ENCODE measurements at regions not wholly inside any gene's neighbourhood (a gene's known extent, or its start where the extent isn't known, plus 50 kb on each side); places are given as distances from the start of the nearest gene placed in this dataset.
"Not testable (repeated sequence)": the region's sequence is repeated elsewhere in the genome, so short reads cannot be mapped to it uniquely, and the experiment has no call there.

- H3K9me3 ChIP-seq (ENCODE audit: low read length), result peaks cover 49% of the 10 kb centered on the region
- no peak overlapping the region for H3K4me3 ChIP-seq (ENCODE audit: low read length)
- H4K20me1 ChIP-seq (ENCODE audit: insufficient read depth), result no peaks in the 10 kb centered on the region
- TF ChIP-seq MXI1 (conservative IDR thresholded peaks at IDR 0.05; ENCODE audit: poor library complexity, severe bottlenecking), result no peak
- no peak for TF ChIP-seq SMC3 (conservative IDR thresholded peaks at IDR 0.05; ENCODE audit: poor library complexity)
- TF ChIP-seq RAD21 (conservative IDR thresholded peaks at IDR 0.05), result no peak
- no peak overlapping the region for H2AFZ ChIP-seq (ENCODE audit: low read depth, low read length)
- no peaks in the 10 kb centered on the region for H3K36me3 ChIP-seq (ENCODE audit: insufficient read depth, low read length)
- no peaks in the 10 kb centered on the region for H3K79me2 ChIP-seq (replicated peaks; ENCODE audit: insufficient read depth, low read length)
- H3K9ac ChIP-seq (ENCODE audit: low read length), result no peak overlapping the region
- H3K27me3 ChIP-seq (ENCODE audit: insufficient read depth, low read depth, low read length), result no peaks in the 10 kb centered on the region
- no peaks in the 10 kb centered on the region for H3F3A ChIP-seq (ENCODE audit: insufficient read depth, low read length, poor library complexity, severe bottlenecking)
- no peaks in the 10 kb centered on the region for H3K9me2 ChIP-seq (ENCODE audit: insufficient read depth, low read length)
- no peak overlapping the region for H3K27ac ChIP-seq (ENCODE audit: low read length)
- no peak overlapping the region for H3K4me2 ChIP-seq (ENCODE audit: low read length)
These were observed 2587.5 kb upstream of the TPTE start for GRCh38 chr21:7933923-7934322.

- H3K27me3 ChIP-seq (ENCODE audit: insufficient read depth, low read depth, low read length); H3K4me3 ChIP-seq (ENCODE audit: low read length); H3K36me3 ChIP-seq (ENCODE audit: insufficient read depth, low read length); H3K9ac ChIP-seq (ENCODE audit: low read length); H3K9me2 ChIP-seq (ENCODE audit: insufficient read depth, low read length); H3F3A ChIP-seq (ENCODE audit: insufficient read depth, low read length, poor library complexity, severe bottlenecking); H2AFZ ChIP-seq (ENCODE audit: low read depth, low read length); H3K27ac ChIP-seq (ENCODE audit: low read length); H3K79me2 ChIP-seq (replicated peaks; ENCODE audit: insufficient read depth, low read length); H3K4me2 ChIP-seq (ENCODE audit: low read length); H4K20me1 ChIP-seq (ENCODE audit: insufficient read depth): not testable (repeated sequence)
- peaks cover 58% of the 10 kb centered on the region for H3K9me3 ChIP-seq (ENCODE audit: low read length)
These were observed 2584.1 kb upstream of the TPTE start for GRCh38 chr21:7937297-7937696.

DNA sequence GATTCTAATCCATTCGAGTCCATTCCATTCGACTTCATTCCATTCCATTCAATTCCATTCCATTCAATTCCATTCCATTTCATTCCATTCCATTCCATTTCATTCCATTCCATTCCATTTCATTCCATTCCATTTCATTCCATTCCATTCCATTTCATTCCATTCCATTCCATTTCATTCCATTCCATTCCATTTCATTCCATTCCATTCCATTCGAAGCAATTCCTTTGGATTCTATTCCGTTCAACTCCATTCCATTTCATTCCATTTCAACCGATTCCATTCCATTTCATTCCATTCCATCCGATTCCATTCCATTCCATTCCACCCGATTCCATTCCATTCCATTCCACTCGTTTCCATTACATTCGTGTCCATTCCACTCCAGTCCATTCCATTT is 2583.2 kb upstream of the TPTE start:
- not testable (repeated sequence) for H3F3A ChIP-seq (ENCODE audit: insufficient read depth, low read length, poor library complexity, severe bottlenecking); H3K4me2 ChIP-seq (ENCODE audit: low read length); H3K4me3 ChIP-seq (ENCODE audit: low read length); H2AFZ ChIP-seq (ENCODE audit: low read depth, low read length); H3K9me2 ChIP-seq (ENCODE audit: insufficient read depth, low read length); H3K79me2 ChIP-seq (replicated peaks; ENCODE audit: insufficient read depth, low read length); H3K27me3 ChIP-seq (ENCODE audit: insufficient read depth, low read depth, low read length); H3K36me3 ChIP-seq (ENCODE audit: insufficient read depth, low read length); H3K27ac ChIP-seq (ENCODE audit: low read length); H3K9ac ChIP-seq (ENCODE audit: low read length); H4K20me1 ChIP-seq (ENCODE audit: insufficient read depth)
- H3K9me3 ChIP-seq (ENCODE audit: low read length), result peaks cover 59% of the 10 kb centered on the region

DNA sequence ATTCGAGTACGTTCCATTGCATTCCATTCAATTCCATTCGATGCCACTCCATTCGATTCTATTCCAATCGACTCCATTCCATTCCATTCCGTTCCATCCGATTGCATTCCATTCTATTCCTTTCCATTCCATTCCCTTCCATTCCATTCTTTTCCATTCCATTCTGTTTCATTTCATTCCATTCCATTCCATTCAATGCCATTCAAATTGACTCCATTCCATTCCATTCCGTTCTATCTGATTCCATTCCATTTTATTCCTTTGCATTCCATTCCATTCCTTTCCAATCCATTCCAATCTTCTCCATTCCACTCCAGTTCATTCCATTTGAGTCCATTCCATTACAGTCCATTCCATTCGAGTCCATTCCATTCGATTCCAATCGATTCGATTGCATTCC is 2580.0 kb upstream of the TPTE start:
- not testable (repeated sequence) for H2AFZ ChIP-seq (ENCODE audit: low read depth, low read length); H3K9me2 ChIP-seq (ENCODE audit: insufficient read depth, low read length); H3K4me3 ChIP-seq (ENCODE audit: low read length); H3K36me3 ChIP-seq (ENCODE audit: insufficient read depth, low read length); H3K4me2 ChIP-seq (ENCODE audit: low read length); H3K27me3 ChIP-seq (ENCODE audit: insufficient read depth, low read depth, low read length); H3K9ac ChIP-seq (ENCODE audit: low read length); H3F3A ChIP-seq (ENCODE audit: insufficient read depth, low read length, poor library complexity, severe bottlenecking); H3K27ac ChIP-seq (ENCODE audit: low read length); H3K79me2 ChIP-seq (replicated peaks; ENCODE audit: insufficient read depth, low read length); H4K20me1 ChIP-seq (ENCODE audit: insufficient read depth)
- peaks cover 54% of the 10 kb centered on the region for H3K9me3 ChIP-seq (ENCODE audit: low read length)

DNA sequence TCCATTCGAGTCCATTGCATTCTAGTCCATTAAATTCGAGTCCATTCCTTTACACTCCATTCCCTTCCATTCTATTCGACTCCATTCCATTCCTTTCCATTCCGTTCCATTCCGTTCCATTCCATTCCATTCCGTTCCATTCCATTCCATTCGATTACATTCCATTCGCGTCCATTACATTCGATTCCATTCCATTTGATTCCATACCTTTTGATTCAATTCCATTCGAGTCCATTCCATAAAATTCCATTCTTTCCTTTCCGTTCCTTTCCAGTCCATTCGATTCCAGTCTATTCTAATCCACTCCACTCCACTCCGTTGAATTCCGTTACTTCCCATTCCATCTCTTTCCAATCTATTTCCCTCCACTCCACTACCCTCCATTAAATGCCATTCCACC is 2579.2 kb upstream of the TPTE start:
- H3F3A ChIP-seq (ENCODE audit: insufficient read depth, low read length, poor library complexity, severe bottlenecking); H3K9ac ChIP-seq (ENCODE audit: low read length); H3K36me3 ChIP-seq (ENCODE audit: insufficient read depth, low read length); H3K4me3 ChIP-seq (ENCODE audit: low read length); H3K27me3 ChIP-seq (ENCODE audit: insufficient read depth, low read depth, low read length); H3K9me2 ChIP-seq (ENCODE audit: insufficient read depth, low read length); H2AFZ ChIP-seq (ENCODE audit: low read depth, low read length); H3K4me2 ChIP-seq (ENCODE audit: low read length); H4K20me1 ChIP-seq (ENCODE audit: insufficient read depth); H3K79me2 ChIP-seq (replicated peaks; ENCODE audit: insufficient read depth, low read length); H3K27ac ChIP-seq (ENCODE audit: low read length): not testable (repeated sequence)
- peaks cover 59% of the 10 kb centered on the region for H3K9me3 ChIP-seq (ENCODE audit: low read length)

GRCh38 chr21:7943534-7943933 is 2577.8 kb upstream of the TPTE start:
- not testable (repeated sequence) for H3K4me2 ChIP-seq (ENCODE audit: low read length); H3F3A ChIP-seq (ENCODE audit: insufficient read depth, low read length, poor library complexity, severe bottlenecking); H3K36me3 ChIP-seq (ENCODE audit: insufficient read depth, low read length); H3K79me2 ChIP-seq (replicated peaks; ENCODE audit: insufficient read depth, low read length); H4K20me1 ChIP-seq (ENCODE audit: insufficient read depth); H3K27ac ChIP-seq (ENCODE audit: low read length); H3K9me2 ChIP-seq (ENCODE audit: insufficient read depth, low read length); H3K4me3 ChIP-seq (ENCODE audit: low read length); H3K27me3 ChIP-seq (ENCODE audit: insufficient read depth, low read depth, low read length); H2AFZ ChIP-seq (ENCODE audit: low read depth, low read length); H3K9ac ChIP-seq (ENCODE audit: low read length)
- peaks cover 60% of the 10 kb centered on the region for H3K9me3 ChIP-seq (ENCODE audit: low read length)

Measured in neural cell (in vitro differentiated cells).